ENCODE measurements at regions not wholly inside any gene's neighbourhood (a gene's known extent, or its start where the extent isn't known, plus 50 kb on each side); places are given as distances from the start of the nearest gene placed in this dataset.
A peak's percentile ranks its signal among the peaks of the same experiment; 100 is the strongest.

GRCh38 chr5:34449639-34450038 lies 206.5 kb upstream of the RAI14 start:
- TF ChIP-seq USF1 (IDR thresholded peaks at IDR 0.05) (no peak), FOXM1 (IDR thresholded peaks at IDR 0.05; ENCODE audit: borderline replicate concordance, low read depth) (no peak), TEAD4 (IDR thresholded peaks at IDR 0.05) (no peak), TAF1 (IDR thresholded peaks at IDR 0.05; ENCODE audit: low read depth) (no peak), TCF12 (IDR thresholded peaks at IDR 0.05; ENCODE audit: low read depth) (no peak), MAX (IDR thresholded peaks at IDR 0.05) (no peak), YY1 (IDR thresholded peaks at IDR 0.05; ENCODE audit: low read depth) (no peak), EGR1 (IDR thresholded peaks at IDR 0.05) (no peak), ZBTB7A (IDR thresholded peaks at IDR 0.05; ENCODE audit: low read depth) (no peak), EP300 (IDR thresholded peaks at IDR 0.05; ENCODE audit: borderline replicate concordance) (no peak), CREB1 (IDR thresholded peaks at IDR 0.05; ENCODE audit: low read depth) (no peak), CEBPB (IDR thresholded peaks at IDR 0.05) (no peak), RAD21 (IDR thresholded peaks at IDR 0.05; ENCODE audit: low read depth) (no peak), NFIC (IDR thresholded peaks at IDR 0.05) (no peak)

GRCh38 chr5:34450338-34450737 lies 205.8 kb upstream of the RAI14 start:
- TF ChIP-seq NFIC (IDR thresholded peaks at IDR 0.05) (no peak), MAX (IDR thresholded peaks at IDR 0.05) (no peak), TEAD4 (IDR thresholded peaks at IDR 0.05) (no peak), USF1 (IDR thresholded peaks at IDR 0.05) (no peak), ZBTB7A (IDR thresholded peaks at IDR 0.05; ENCODE audit: low read depth) (no peak), TAF1 (IDR thresholded peaks at IDR 0.05; ENCODE audit: low read depth) (no peak), REST (IDR thresholded peaks at IDR 0.05; ENCODE audit: low read depth) (no peak), CREB1 (IDR thresholded peaks at IDR 0.05; ENCODE audit: low read depth) (no peak), TCF12 (IDR thresholded peaks at IDR 0.05; ENCODE audit: low read depth) (no peak), EP300 (IDR thresholded peaks at IDR 0.05; ENCODE audit: borderline replicate concordance) (no peak), EGR1 (IDR thresholded peaks at IDR 0.05) (no peak)

GRCh38 chr5:34452170-34452828 lies 203.8 kb upstream of the RAI14 start:
- TF ChIP-seq EGR1 (IDR thresholded peaks at IDR 0.05) (no peak), MAX (IDR thresholded peaks at IDR 0.05) (no peak), REST (IDR thresholded peaks at IDR 0.05; ENCODE audit: low read depth) (no peak), RAD21 (IDR thresholded peaks at IDR 0.05; ENCODE audit: low read depth) (peak; percentile 91)

- TF ChIP-seq REST (IDR thresholded peaks at IDR 0.05; ENCODE audit: low read depth) (no peak), USF1 (IDR thresholded peaks at IDR 0.05) (no peak), NFIC (IDR thresholded peaks at IDR 0.05) (no peak), YY1 (IDR thresholded peaks at IDR 0.05; ENCODE audit: low read depth) (no peak), TEAD4 (IDR thresholded peaks at IDR 0.05) (no peak), ZBTB7A (IDR thresholded peaks at IDR 0.05; ENCODE audit: low read depth) (no peak), FOXM1 (IDR thresholded peaks at IDR 0.05; ENCODE audit: borderline replicate concordance, low read depth) (no peak), EGR1 (IDR thresholded peaks at IDR 0.05) (no peak), TCF12 (IDR thresholded peaks at IDR 0.05; ENCODE audit: low read depth) (no peak), RAD21 (IDR thresholded peaks at IDR 0.05; ENCODE audit: low read depth) (no peak), MAX (IDR thresholded peaks at IDR 0.05) (no peak), TAF1 (IDR thresholded peaks at IDR 0.05; ENCODE audit: low read depth) (no peak), EP300 (IDR thresholded peaks at IDR 0.05; ENCODE audit: borderline replicate concordance) (no peak), CREB1 (IDR thresholded peaks at IDR 0.05; ENCODE audit: low read depth) (no peak), CEBPB (IDR thresholded peaks at IDR 0.05) (no peak)
Measured at GRCh38 chr5:34455098-34455497, 201.0 kb upstream of the RAI14 start.
